ENCODE measurements at regions not wholly inside any gene's neighbourhood (a gene's known extent, or its start where the extent isn't known, plus 50 kb on each side); places are given as distances from the start of the nearest gene placed in this dataset.
A peak's percentile ranks its signal among the peaks of the same experiment; 100 is the strongest.

DNA sequence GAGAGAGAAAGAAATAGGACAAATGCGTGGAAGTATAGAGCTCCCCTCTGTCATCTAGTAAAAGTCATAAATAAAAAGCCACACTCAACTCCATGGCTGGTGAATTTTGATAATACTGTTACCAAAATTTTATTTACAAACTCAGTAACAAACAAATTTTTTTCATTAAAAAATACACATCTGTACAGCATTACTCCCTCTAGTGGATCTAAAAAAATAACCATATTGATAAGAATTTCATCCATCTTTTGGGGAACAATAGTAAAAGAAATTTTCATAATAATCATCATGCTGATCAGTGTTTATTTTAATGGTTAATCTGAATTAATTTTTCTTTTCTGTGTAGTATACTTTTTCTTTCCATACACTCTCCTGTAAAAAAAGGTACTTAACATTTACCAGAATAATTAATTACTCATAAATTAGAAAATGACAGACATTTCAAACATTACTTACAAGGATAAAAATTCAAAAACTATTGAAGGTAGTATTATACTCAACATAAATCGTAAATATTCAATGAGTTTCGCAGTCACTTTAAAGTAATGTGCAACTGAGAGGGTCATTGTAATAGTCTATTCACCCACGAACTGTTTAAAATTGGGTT is 173.5 kb upstream of the LSM14A start:
- TF ChIP-seq CTCF (IDR thresholded peaks at IDR 0.05 in 4 of 5, conservative IDR thresholded peaks at IDR 0.05 in 1 of 5) (peak in 3 of 5 experiments; percentile 16 to 34 (median 26)), POLR2A (IDR thresholded peaks at IDR 0.05) (no peak)
- DNase-seq (no peak), ATAC-seq (no peak)
- H3K4me3 ChIP-seq: no peak overlapping the region
- H3K9me3 ChIP-seq: no peaks in the 10 kb centered on the region
- H3K27me3 ChIP-seq: peaks cover 0 to 4% (median 0%) of the 10 kb centered on the region in 3 donors
- intact Hi-C loops (cut with DNase I; ENCODE audit: low total_unique reads) (loop anchor here (1.0 kb wide), 1 partner anchor 221 kb away; no protein-coding TSS in a partner anchor), in situ Hi-C loops (cut with MboI; ENCODE audit: low sequenced_read_pairs in 4 of 4) (loop anchor here in 1 of 4 donors (25.0 kb wide), 1 partner anchor 212 kb away; the partner anchor contains the start of gene KCTD15)
- no peaks in the 10 kb centered on the region for H3K36me3 ChIP-seq
- H3K27ac ChIP-seq: no peak overlapping the region
- H3K4me1 ChIP-seq: no peaks in the 10 kb centered on the region

GRCh38 chr19:34017024-34017423 is 155.3 kb upstream of the LSM14A start:
- TF ChIP-seq POLR2A (IDR thresholded peaks at IDR 0.05) (no peak), CTCF (IDR thresholded peaks at IDR 0.05 in 4 of 5, conservative IDR thresholded peaks at IDR 0.05 in 1 of 5) (no peak)
- Histone ChIP-seq H3K27ac (no peak overlapping the region), H3K9me3 (no peaks in the 10 kb centered on the region), H3K36me3 (no peaks in the 10 kb centered on the region), H3K4me1 (no peaks in the 10 kb centered on the region), H3K4me3 (no peak overlapping the region), H3K27me3 (peaks cover 0 to 3% (median 0%) of the 10 kb centered on the region in 3 donors)
- in situ Hi-C loops (cut with MboI; ENCODE audit: low sequenced_read_pairs in 4 of 4): no loop called here
- intact Hi-C loops (cut with DNase I; ENCODE audit: low total_unique reads): no loop called here
- ATAC-seq: no peak
- DNase-seq: no peak

- ATAC-seq (no peak), DNase-seq (no peak)
- Histone ChIP-seq H3K4me1 (no peaks in the 10 kb centered on the region), H3K36me3 (no peaks in the 10 kb centered on the region), H3K27me3 (peaks cover 0 to 3% (median 0%) of the 10 kb centered on the region in 3 donors), H3K9me3 (no peaks in the 10 kb centered on the region), H3K4me3 (no peak overlapping the region), H3K27ac (no peak overlapping the region)
- in situ Hi-C loops (cut with MboI; ENCODE audit: low sequenced_read_pairs in 4 of 4): no loop called here
- intact Hi-C loops (cut with DNase I; ENCODE audit: low total_unique reads): no loop called here
- no peak for TF ChIP-seq CTCF (IDR thresholded peaks at IDR 0.05 in 4 of 5, conservative IDR thresholded peaks at IDR 0.05 in 1 of 5)
- no peak for TF ChIP-seq POLR2A (IDR thresholded peaks at IDR 0.05)
Measured at GRCh38 chr19:34017601-34018000, 154.7 kb upstream of the LSM14A start.

- Histone ChIP-seq H3K9me3 (no peaks in the 10 kb centered on the region), H3K4me1 (no peaks in the 10 kb centered on the region), H3K4me3 (no peak overlapping the region), H3K36me3 (no peaks in the 10 kb centered on the region), H3K27ac (no peak overlapping the region), H3K27me3 (peaks cover 0 to 3% (median 0%) of the 10 kb centered on the region in 3 donors)
- intact Hi-C loops (cut with DNase I; ENCODE audit: low total_unique reads) (no loop called here), in situ Hi-C loops (cut with MboI; ENCODE audit: low sequenced_read_pairs in 4 of 4) (no loop called here)
- ATAC-seq (no peak), DNase-seq (no peak)
- TF ChIP-seq CTCF (IDR thresholded peaks at IDR 0.05 in 4 of 5, conservative IDR thresholded peaks at IDR 0.05 in 1 of 5): no peak
- no peak for TF ChIP-seq POLR2A (IDR thresholded peaks at IDR 0.05)
Measured at GRCh38 chr19:34018546-34018945, 153.8 kb upstream of the LSM14A start.

DNA sequence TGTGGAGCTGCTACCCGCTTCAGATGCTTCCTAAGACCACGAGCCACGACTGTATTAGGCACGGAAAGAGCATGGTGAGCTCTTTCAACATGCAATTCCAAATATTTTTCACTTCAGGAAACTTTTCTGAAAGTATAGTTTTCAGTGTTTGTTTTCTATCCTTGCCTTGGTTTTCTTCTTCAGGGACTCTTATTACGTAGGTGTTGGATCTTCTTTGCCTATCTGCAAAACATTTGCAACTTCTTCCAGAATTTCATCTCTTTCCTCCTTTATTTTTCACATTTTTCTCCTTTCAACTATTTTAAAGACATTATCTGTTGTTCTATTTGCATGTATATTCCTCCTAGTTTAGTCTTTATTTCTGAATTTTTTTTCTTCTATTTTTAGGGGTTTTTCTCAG is 148.9 kb upstream of the LSM14A start:
- in situ Hi-C loops (cut with MboI; ENCODE audit: low sequenced_read_pairs in 4 of 4): no loop called here
- DNase-seq (no peak), ATAC-seq (no peak)
- TF ChIP-seq POLR2A (IDR thresholded peaks at IDR 0.05): no peak
- TF ChIP-seq CTCF (IDR thresholded peaks at IDR 0.05 in 4 of 5, conservative IDR thresholded peaks at IDR 0.05 in 1 of 5): no peak
- Histone ChIP-seq H3K36me3 (no peaks in the 10 kb centered on the region), H3K4me3 (no peak overlapping the region), H3K27ac (no peak overlapping the region), H3K9me3 (no peaks in the 10 kb centered on the region), H3K27me3 (no peaks in the 10 kb centered on the region), H3K4me1 (no peaks in the 10 kb centered on the region)
- intact Hi-C loops (cut with DNase I; ENCODE audit: low total_unique reads): no loop called here
